KMS-11 (cell line): ENCODE measurements at regions not wholly inside any gene's neighbourhood (a gene's known extent, or its start where the extent isn't known, plus 50 kb on each side); places are given as distances from the start of the nearest gene placed in this dataset.

Source experiments
- H2AFZ ChIP-seq: fragments of 200-600 bp; sonication (generic); 2 replicates; pipeline ENCODE4 v1.6.1; 2016; ENCODE audit warnings: antibody characterized with exemption, mixed run types, low read depth
- H3K27ac ChIP-seq: fragments of 200-600 bp; sonication (generic); 2 replicates; pipeline ENCODE4 v1.6.1; 2016; ENCODE audit warnings: mild to moderate bottlenecking, mixed run types
- H3K27me3 ChIP-seq: fragments of 200-600 bp; sonication (generic); 2 replicates; pipeline ENCODE4 v1.6.1; 2017; ENCODE audit warnings: mild to moderate bottlenecking, low read depth, mixed run types, moderate library complexity; ENCODE audit not compliant: insufficient read depth
- H3K36me3 ChIP-seq: fragments of 200-600 bp; sonication (generic); 2 replicates; pipeline ENCODE4 v1.6.1; 2017; ENCODE audit warnings: mild to moderate bottlenecking, mixed run types; ENCODE audit not compliant: insufficient read depth
- H3K4me1 ChIP-seq: fragments of 200-600 bp; sonication (generic); 2 replicates; pipeline ENCODE4 v1.6.1; 2016; ENCODE audit warnings: mild to moderate bottlenecking, low read depth, mixed run types; ENCODE audit not compliant: poor library complexity, severe bottlenecking
- H3K4me2 ChIP-seq: fragments of 200-600 bp; sonication (generic); 2 replicates; pipeline ENCODE4 v1.7.0; 2016; ENCODE audit warnings: mild to moderate bottlenecking, mixed run types
- H3K4me3 ChIP-seq: fragments of 200-600 bp; sonication (generic); IDR thresholded peaks from 2 replicates; pipeline ENCODE4 v1.6.1; 2017; ENCODE audit warnings: low read depth, low read length, mixed read lengths; ENCODE audit not compliant: insufficient read depth
- H3K79me2 ChIP-seq: fragments of 200-600 bp; sonication (generic); 2 replicates; pipeline ENCODE4 v1.6.1; 2016; ENCODE audit warnings: low read depth, mixed run types; ENCODE audit not compliant: insufficient read depth
- H3K9ac ChIP-seq: fragments of 200-600 bp; sonication (generic); 2 replicates; pipeline ENCODE4 v1.6.1; 2016; ENCODE audit warnings: mild to moderate bottlenecking, mixed run types
- H4K20me1 ChIP-seq: fragments of 200-600 bp; sonication (generic); 2 replicates; pipeline ENCODE4 v1.6.1; 2016; ENCODE audit warnings: mild to moderate bottlenecking, mixed run types; ENCODE audit not compliant: insufficient read depth
- CTCF ChIP-seq: fragments of 200-600 bp; sonication (generic); conservative IDR thresholded peaks from 2 replicates; pipeline ENCODE4 v1.6.1; 2017; ENCODE audit warnings: low read depth, mild to moderate bottlenecking, antibody characterized with exemption, low read length, moderate library complexity, mixed read lengths

DNA sequence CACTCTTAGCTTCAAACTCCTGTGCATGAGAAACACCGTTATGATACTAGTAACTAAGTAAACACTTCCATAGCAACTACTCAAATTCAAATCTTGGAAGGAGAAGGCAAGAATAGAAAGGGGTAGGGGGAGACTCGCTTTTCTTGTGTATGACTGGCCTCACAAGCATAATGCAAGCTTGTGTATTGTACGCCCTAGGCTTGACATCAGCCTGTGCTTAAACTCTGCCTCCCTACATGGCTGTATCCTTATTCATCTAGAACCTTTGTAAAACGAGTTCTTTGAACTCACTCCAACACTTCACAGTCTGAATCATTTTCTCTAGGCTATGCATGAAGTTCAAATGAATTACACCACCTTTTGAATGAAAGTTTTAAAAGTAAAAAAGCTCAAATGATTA lies 1071.2 kb upstream of the ADGRL3 start:
- Histone ChIP-seq H3K27ac (no peak overlapping the region), H4K20me1 (no peaks in the 10 kb centered on the region), H3K4me2 (no peak overlapping the region), H3K36me3 (no peaks in the 10 kb centered on the region), H3K4me3 (no peak overlapping the region), H3K79me2 (no peaks in the 10 kb centered on the region), H2AFZ (no peak overlapping the region), H3K4me1 (no peaks in the 10 kb centered on the region), H3K27me3 (no peaks in the 10 kb centered on the region), H3K9ac (no peak overlapping the region)
- TF ChIP-seq CTCF, result no peak

GRCh38 chr4:60129740-60130139 lies 1070.4 kb upstream of the ADGRL3 start:
- no peak overlapping the region for H3K4me3 ChIP-seq
- H2AFZ ChIP-seq, result no peak overlapping the region
- no peak overlapping the region for H3K27ac ChIP-seq
- no peaks in the 10 kb centered on the region for H3K79me2 ChIP-seq
- H3K9ac ChIP-seq, result no peak overlapping the region
- H3K36me3 ChIP-seq, result no peaks in the 10 kb centered on the region
- no peak overlapping the region for H3K4me2 ChIP-seq
- no peak for TF ChIP-seq CTCF
- no peaks in the 10 kb centered on the region for H3K27me3 ChIP-seq
- no peaks in the 10 kb centered on the region for H4K20me1 ChIP-seq
- no peaks in the 10 kb centered on the region for H3K4me1 ChIP-seq

DNA sequence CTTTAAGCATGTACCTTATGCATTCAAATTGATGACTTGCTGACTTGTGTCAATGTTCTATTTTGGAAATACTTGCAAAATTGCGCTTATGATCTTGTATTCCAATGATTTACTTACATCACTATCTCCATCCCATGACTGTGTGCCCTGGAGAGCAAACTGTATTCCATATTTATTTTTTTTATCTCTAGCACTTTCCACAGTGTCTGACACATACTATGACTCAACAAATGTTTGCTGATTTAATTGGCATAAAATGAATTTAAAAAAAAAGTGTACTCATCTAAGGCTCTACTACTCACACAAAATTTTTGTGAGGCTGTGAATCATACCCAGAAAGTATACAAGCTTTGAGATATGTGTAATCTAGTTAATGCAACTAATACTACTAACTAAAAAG lies 1066.8 kb upstream of the ADGRL3 start:
- no peaks in the 10 kb centered on the region for H3K79me2 ChIP-seq
- H3K4me1 ChIP-seq, result no peaks in the 10 kb centered on the region
- H3K9ac ChIP-seq, result no peak overlapping the region
- no peaks in the 10 kb centered on the region for H3K27me3 ChIP-seq
- H3K27ac ChIP-seq, result no peak overlapping the region
- no peaks in the 10 kb centered on the region for H3K36me3 ChIP-seq
- H3K4me3 ChIP-seq, result no peak overlapping the region
- TF ChIP-seq CTCF, result no peak
- no peak overlapping the region for H3K4me2 ChIP-seq
- no peak overlapping the region for H2AFZ ChIP-seq
- no peaks in the 10 kb centered on the region for H4K20me1 ChIP-seq

DNA sequence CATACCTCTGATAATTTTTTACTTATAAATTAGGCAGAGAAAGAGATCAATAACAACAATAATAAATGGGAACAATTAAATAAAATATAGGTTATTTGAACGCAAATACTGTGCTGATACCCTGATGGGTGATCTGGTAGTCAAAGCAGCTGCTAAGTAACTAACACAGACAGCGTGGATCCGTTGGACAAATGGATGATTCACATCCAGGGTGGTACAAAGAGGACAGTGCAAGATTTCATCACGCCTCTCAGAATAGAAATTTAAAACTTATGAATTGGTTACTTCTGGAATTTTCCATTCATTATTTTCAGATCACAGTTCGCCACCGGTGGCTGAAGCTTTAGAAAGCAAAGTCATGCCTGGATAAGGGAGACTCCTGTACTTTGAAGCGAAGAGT lies 1066.0 kb upstream of the ADGRL3 start:
- no peak overlapping the region for H3K4me2 ChIP-seq
- no peak overlapping the region for H3K4me3 ChIP-seq
- H3K9ac ChIP-seq, result no peak overlapping the region
- no peaks in the 10 kb centered on the region for H3K4me1 ChIP-seq
- H2AFZ ChIP-seq, result no peak overlapping the region
- no peak overlapping the region for H3K27ac ChIP-seq
- no peaks in the 10 kb centered on the region for H3K27me3 ChIP-seq
- H4K20me1 ChIP-seq, result no peaks in the 10 kb centered on the region
- no peaks in the 10 kb centered on the region for H3K79me2 ChIP-seq
- no peaks in the 10 kb centered on the region for H3K36me3 ChIP-seq
- TF ChIP-seq CTCF, result no peak

- Histone ChIP-seq H3K27ac (no peak overlapping the region), H3K4me3 (no peak overlapping the region), H3K79me2 (no peaks in the 10 kb centered on the region), H3K4me1 (no peaks in the 10 kb centered on the region), H2AFZ (no peak overlapping the region), H4K20me1 (no peaks in the 10 kb centered on the region), H3K36me3 (no peaks in the 10 kb centered on the region), H3K27me3 (no peaks in the 10 kb centered on the region), H3K4me2 (no peak overlapping the region), H3K9ac (no peak overlapping the region)
- TF ChIP-seq CTCF, result no peak
Measured at GRCh38 chr4:60155088-60155487, 1045.0 kb upstream of the ADGRL3 start.
